ENCODE measurements at regions not wholly inside any gene's neighbourhood (a gene's known extent, or its start where the extent isn't known, plus 50 kb on each side); places are given as distances from the start of the nearest gene placed in this dataset.

DNA sequence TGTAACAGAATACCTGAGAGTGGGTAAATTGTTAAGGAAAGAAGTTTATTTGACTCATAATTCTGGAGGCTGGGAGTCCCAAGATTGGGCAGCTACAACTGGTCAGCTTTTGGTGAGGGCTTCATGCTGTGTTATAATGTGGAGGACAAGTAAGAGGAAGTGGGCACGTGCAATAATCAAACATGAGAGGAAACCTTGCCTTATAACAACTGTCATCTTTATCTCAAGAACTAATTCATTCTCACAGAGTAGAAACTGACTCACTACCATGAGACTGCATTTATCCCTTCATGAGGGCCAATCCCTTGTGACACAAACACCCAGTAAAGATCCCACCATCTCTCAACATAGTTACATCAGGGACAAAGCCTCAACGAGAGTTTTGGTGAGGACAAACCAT lies 318.1 kb upstream of the NT5C1B start:
- TF ChIP-seq, protein P1, sequence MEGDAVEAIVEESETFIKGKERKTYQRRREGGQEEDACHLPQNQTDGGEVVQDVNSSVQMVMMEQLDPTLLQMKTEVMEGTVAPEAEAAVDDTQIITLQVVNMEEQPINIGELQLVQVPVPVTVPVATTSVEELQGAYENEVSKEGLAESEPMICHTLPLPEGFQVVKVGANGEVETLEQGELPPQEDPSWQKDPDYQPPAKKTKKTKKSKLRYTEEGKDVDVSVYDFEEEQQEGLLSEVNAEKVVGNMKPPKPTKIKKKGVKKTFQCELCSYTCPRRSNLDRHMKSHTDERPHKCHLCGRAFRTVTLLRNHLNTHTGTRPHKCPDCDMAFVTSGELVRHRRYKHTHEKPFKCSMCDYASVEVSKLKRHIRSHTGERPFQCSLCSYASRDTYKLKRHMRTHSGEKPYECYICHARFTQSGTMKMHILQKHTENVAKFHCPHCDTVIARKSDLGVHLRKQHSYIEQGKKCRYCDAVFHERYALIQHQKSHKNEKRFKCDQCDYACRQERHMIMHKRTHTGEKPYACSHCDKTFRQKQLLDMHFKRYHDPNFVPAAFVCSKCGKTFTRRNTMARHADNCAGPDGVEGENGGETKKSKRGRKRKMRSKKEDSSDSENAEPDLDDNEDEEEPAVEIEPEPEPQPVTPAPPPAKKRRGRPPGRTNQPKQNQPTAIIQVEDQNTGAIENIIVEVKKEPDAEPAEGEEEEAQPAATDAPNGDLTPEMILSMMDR (IDR thresholded peaks at IDR 0.05; ENCODE audit: low read length, missing control alignments): no peak
- H3K4me3 ChIP-seq (replicated peaks; ENCODE audit: low read depth, low read length): no peak overlapping the region
- no peak for DNase-seq (ENCODE audit: low read depth)

DNA sequence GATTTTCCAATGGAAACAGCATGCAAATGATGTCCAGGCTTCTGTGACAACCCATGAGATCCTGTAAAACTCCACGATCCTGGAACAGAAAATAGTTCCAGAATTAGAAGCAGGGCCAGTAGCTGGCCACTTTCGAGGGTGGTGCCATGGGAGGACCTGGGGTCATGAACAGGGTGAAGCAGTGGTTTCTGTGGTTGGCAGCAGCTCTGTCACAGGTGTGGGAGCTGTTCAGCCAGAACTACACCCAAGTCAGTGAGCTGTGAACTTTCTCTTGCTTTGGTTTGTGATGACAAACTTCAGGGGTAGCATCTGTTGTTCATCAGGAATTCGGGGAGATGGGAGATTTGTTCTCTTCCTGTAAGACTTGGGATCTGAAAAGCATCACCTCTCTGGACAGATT lies 314.4 kb upstream of the NT5C1B start:
- H3K4me3 ChIP-seq (replicated peaks; ENCODE audit: low read depth, low read length): no peak overlapping the region
- TF ChIP-seq, protein P1 (IDR thresholded peaks at IDR 0.05; ENCODE audit: low read length, missing control alignments): no peak
- DNase-seq (ENCODE audit: low read depth): no peak

GRCh38 chr2:18901242-18901641 lies 311.9 kb upstream of the NT5C1B start:
- no peak overlapping the region for H3K4me3 ChIP-seq (replicated peaks; ENCODE audit: low read depth, low read length)
- no peak for DNase-seq (ENCODE audit: low read depth)
- TF ChIP-seq, protein P1 (IDR thresholded peaks at IDR 0.05; ENCODE audit: low read length, missing control alignments): no peak

GRCh38 chr2:18900691-18901141 lies 311.3 kb upstream of the NT5C1B start:
- no peak for DNase-seq (ENCODE audit: low read depth)
- TF ChIP-seq, protein P1 (IDR thresholded peaks at IDR 0.05; ENCODE audit: low read length, missing control alignments): no peak
- no peak overlapping the region for H3K4me3 ChIP-seq (replicated peaks; ENCODE audit: low read depth, low read length)

- DNase-seq (ENCODE audit: low read depth): no peak
- H3K4me3 ChIP-seq (replicated peaks; ENCODE audit: low read depth, low read length): no peak overlapping the region
Observed at GRCh38 chr2:18899725-18900124, 310.4 kb upstream of the NT5C1B start.

GRCh38 chr2:18898271-18898670 lies 308.9 kb upstream of the NT5C1B start:
- H3K4me3 ChIP-seq (replicated peaks; ENCODE audit: low read depth, low read length): no peak overlapping the region
- TF ChIP-seq, protein P1 (IDR thresholded peaks at IDR 0.05; ENCODE audit: low read length, missing control alignments): no peak
- DNase-seq (ENCODE audit: low read depth): no peak

More at GRCh38 chr2:18899725-18900124, 310.4 kb upstream of the NT5C1B start:
- TF ChIP-seq, protein P1 (IDR thresholded peaks at IDR 0.05; ENCODE audit: low read length, missing control alignments): no peak

- DNase-seq (ENCODE audit: low read depth): peak; percentile 25
- TF ChIP-seq, protein P1 (IDR thresholded peaks at IDR 0.05; ENCODE audit: low read length, missing control alignments): no peak
Observed at GRCh38 chr2:18896125-18896764, 306.9 kb upstream of the NT5C1B start.

More at GRCh38 chr2:18896125-18896764, 306.9 kb upstream of the NT5C1B start:
- H3K4me3 ChIP-seq (replicated peaks; ENCODE audit: low read depth, low read length): no peak overlapping the region

Data from fibroblast of pulmonary artery (primary cell).